ENCODE measurements at regions not wholly inside any gene's neighbourhood (a gene's known extent, or its start where the extent isn't known, plus 50 kb on each side); places are given as distances from the start of the nearest gene placed in this dataset.
A peak's percentile ranks its signal among the peaks of the same experiment; 100 is the strongest.

- Mint-ChIP-seq H3K36me3 (ENCODE audit: low read depth) (no peaks in the 10 kb centered on the region), H3K27me3 (peaks cover 53% of the 10 kb centered on the region), H3K27ac (no peak overlapping the region), H3K4me1 (ENCODE audit: low read depth) (peaks cover 6% of the 10 kb centered on the region), H3K4me3 (no peak overlapping the region), H3K9me3 (peaks cover 11% of the 10 kb centered on the region)
- TF ChIP-seq, protein P1, sequence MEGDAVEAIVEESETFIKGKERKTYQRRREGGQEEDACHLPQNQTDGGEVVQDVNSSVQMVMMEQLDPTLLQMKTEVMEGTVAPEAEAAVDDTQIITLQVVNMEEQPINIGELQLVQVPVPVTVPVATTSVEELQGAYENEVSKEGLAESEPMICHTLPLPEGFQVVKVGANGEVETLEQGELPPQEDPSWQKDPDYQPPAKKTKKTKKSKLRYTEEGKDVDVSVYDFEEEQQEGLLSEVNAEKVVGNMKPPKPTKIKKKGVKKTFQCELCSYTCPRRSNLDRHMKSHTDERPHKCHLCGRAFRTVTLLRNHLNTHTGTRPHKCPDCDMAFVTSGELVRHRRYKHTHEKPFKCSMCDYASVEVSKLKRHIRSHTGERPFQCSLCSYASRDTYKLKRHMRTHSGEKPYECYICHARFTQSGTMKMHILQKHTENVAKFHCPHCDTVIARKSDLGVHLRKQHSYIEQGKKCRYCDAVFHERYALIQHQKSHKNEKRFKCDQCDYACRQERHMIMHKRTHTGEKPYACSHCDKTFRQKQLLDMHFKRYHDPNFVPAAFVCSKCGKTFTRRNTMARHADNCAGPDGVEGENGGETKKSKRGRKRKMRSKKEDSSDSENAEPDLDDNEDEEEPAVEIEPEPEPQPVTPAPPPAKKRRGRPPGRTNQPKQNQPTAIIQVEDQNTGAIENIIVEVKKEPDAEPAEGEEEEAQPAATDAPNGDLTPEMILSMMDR (IDR thresholded peaks at IDR 0.05): no peak
- ChIA-PET CTCF (no interaction called here), POLR2A (no interaction called here)
- intact Hi-C loops (cut with micrococcal nuclease): no loop called here
- ATAC-seq (no peak), DNase-seq (peak; percentile 5)
Measured at GRCh38 chr16:54373534-54374520, 87.2 kb upstream of the IRX3 start.

- Mint-ChIP-seq H3K36me3 (ENCODE audit: low read depth) (no peaks in the 10 kb centered on the region), H3K4me3 (no peak overlapping the region), H3K9me3 (no peaks in the 10 kb centered on the region), H3K27ac (no peak overlapping the region), H3K27me3 (peaks cover 38% of the 10 kb centered on the region), H3K4me1 (ENCODE audit: low read depth) (peaks cover 6% of the 10 kb centered on the region)
- DNase-seq: peak; percentile 7
- peak; percentile 30 for ATAC-seq
- CTCF ChIA-PET: no interaction called here
- POLR2A ChIA-PET: no interaction called here
- TF ChIP-seq, protein P1 (IDR thresholded peaks at IDR 0.05): no peak
- intact Hi-C loops (cut with micrococcal nuclease): no loop called here
Measured at GRCh38 chr16:54370278-54371040, 83.9 kb upstream of the IRX3 start.

DNA sequence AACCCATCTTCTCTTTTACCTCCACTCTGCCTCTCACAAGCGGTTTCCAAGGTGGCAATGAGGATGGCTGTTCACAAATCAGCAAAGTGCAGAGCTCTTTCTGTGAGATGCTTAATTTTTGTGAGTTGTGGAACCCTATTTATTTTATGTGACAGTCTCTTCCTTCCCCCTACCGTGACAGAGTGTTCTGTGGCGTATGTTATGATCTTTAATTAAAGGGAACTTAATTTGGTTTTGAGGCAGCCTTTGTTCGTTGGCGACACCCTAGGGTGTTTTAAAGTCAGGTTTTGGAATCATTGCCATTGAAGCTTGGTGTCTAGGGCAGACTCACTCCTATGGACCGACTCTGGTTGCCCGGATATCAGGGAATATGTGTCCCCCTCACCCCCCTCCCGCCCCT, 83.3 kb upstream of the IRX3 start:
- H3K4me3 Mint-ChIP-seq: no peak overlapping the region
- ATAC-seq (no peak), DNase-seq (no peak)
- H3K36me3 Mint-ChIP-seq (ENCODE audit: low read depth): no peaks in the 10 kb centered on the region
- TF ChIP-seq, protein P1 (IDR thresholded peaks at IDR 0.05): no peak
- peaks cover 6% of the 10 kb centered on the region for H3K4me1 Mint-ChIP-seq (ENCODE audit: low read depth)
- ChIA-PET POLR2A (no interaction called here), CTCF (no interaction called here)
- H3K27me3 Mint-ChIP-seq: peaks cover 33% of the 10 kb centered on the region
- intact Hi-C loops (cut with micrococcal nuclease): no loop called here
- H3K27ac Mint-ChIP-seq: no peak overlapping the region
- no peaks in the 10 kb centered on the region for H3K9me3 Mint-ChIP-seq

DNA sequence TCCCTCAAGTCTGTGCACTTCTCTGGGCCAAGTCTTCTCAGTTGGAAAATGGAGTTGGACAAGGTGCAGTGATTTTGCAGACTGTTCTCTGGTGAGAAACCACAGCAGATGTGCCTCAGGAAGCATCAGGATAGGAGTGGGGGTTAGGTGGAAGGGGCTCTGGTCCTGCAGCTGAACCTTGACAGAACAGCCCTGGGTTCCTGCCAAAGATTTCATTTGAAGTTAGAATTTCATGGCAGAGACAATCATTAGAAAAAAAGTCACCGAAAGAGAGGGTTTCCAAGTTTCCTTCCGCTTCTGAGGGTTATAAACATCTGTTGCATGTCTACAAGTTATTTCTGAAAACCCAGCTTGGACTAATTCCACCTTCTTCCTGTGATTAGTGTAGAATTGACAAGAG, 80.4 kb upstream of the IRX3 start:
- Mint-ChIP-seq H3K27me3 (peaks cover 21% of the 10 kb centered on the region), H3K27ac (no peak overlapping the region), H3K9me3 (no peaks in the 10 kb centered on the region), H3K36me3 (ENCODE audit: low read depth) (no peaks in the 10 kb centered on the region), H3K4me1 (ENCODE audit: low read depth) (no peaks in the 10 kb centered on the region), H3K4me3 (no peak overlapping the region)
- no peak for ATAC-seq
- ChIA-PET CTCF (no interaction called here), POLR2A (no interaction called here)
- intact Hi-C loops (cut with micrococcal nuclease): no loop called here
- no peak for DNase-seq
- TF ChIP-seq, protein P1 (IDR thresholded peaks at IDR 0.05): no peak
